GM12864 (cell line): ENCODE measurements at regions not wholly inside any gene's neighbourhood (a gene's known extent, or its start where the extent isn't known, plus 50 kb on each side); places are given as distances from the start of the nearest gene placed in this dataset.
"Not testable (repeated sequence)": the region's sequence is repeated elsewhere in the genome, so short reads cannot be mapped to it uniquely, and the experiment has no call there.

Experiments used
- DNase-seq: peaks from one replicate; pipeline ENCODE4 v3.0.0-alpha.2; 2011; ENCODE audit warnings: low read depth
- H3K4me3 ChIP-seq: 2 replicates; pipeline ENCODE4 v1.5.1; 2011; ENCODE audit warnings: mild to moderate bottlenecking, low read depth, low read length, control low read depth
- CTCF ChIP-seq: IDR thresholded peaks from 2 replicates; pipeline ENCODE4 v1.5.1; 2011; ENCODE audit warnings: low read depth, mild to moderate bottlenecking, moderate library complexity, low read length, control low read depth, inconsistent platforms; ENCODE audit errors: missing control alignments

GRCh38 chr6:48520951-48521350 lies 410.0 kb upstream of the PTCHD4 start:
- no peak overlapping the region for H3K4me3 ChIP-seq
- no peak for DNase-seq
- no peak for TF ChIP-seq CTCF

- no peak overlapping the region for H3K4me3 ChIP-seq
- TF ChIP-seq CTCF, result no peak
- no peak for DNase-seq
Observed at GRCh38 chr6:48512390-48512789, 401.4 kb upstream of the PTCHD4 start.

- no peak for TF ChIP-seq CTCF
- no peak for DNase-seq
Observed at GRCh38 chr6:48511378-48511777, 400.4 kb upstream of the PTCHD4 start.

GRCh38 chr6:48505621-48506020 lies 394.6 kb upstream of the PTCHD4 start:
- no peak for DNase-seq
- H3K4me3 ChIP-seq, result no peak overlapping the region
- no peak for TF ChIP-seq CTCF

More at GRCh38 chr6:48511378-48511777, 400.4 kb upstream of the PTCHD4 start:
- no peak overlapping the region for H3K4me3 ChIP-seq

- DNase-seq, H3K4me3 ChIP-seq: not testable (repeated sequence)
Observed at GRCh38 chr6:48493432-48493831, 382.4 kb upstream of the PTCHD4 start.

GRCh38 chr6:48490658-48491057 lies 379.7 kb upstream of the PTCHD4 start:
- DNase-seq, result no peak
- H3K4me3 ChIP-seq, result no peak overlapping the region
- no peak for TF ChIP-seq CTCF

GRCh38 chr6:48486876-48487275 lies 375.9 kb upstream of the PTCHD4 start:
- no peak overlapping the region for H3K4me3 ChIP-seq
- DNase-seq, result no peak
- no peak for TF ChIP-seq CTCF

- TF ChIP-seq CTCF, result no peak
- H3K4me3 ChIP-seq, result no peak overlapping the region
- no peak for DNase-seq
Observed at GRCh38 chr6:48486373-48486772, 375.4 kb upstream of the PTCHD4 start.
